Activated CD8-positive, alpha-beta memory T cell treated with anti-CD3 and anti-CD28 coated beads, Interleukin-2, amount 50 U/mL, for 24 hours (primary cell): ENCODE measurements at regions not wholly inside any gene's neighbourhood (a gene's known extent, or its start where the extent isn't known, plus 50 kb on each side); places are given as distances from the start of the nearest gene placed in this dataset.

Experiments
- DNase-seq: peaks from one replicate; pipeline ENCODE4 v3.0.0-alpha.2; 2020; ENCODE audit errors: extremely low read depth

DNA sequence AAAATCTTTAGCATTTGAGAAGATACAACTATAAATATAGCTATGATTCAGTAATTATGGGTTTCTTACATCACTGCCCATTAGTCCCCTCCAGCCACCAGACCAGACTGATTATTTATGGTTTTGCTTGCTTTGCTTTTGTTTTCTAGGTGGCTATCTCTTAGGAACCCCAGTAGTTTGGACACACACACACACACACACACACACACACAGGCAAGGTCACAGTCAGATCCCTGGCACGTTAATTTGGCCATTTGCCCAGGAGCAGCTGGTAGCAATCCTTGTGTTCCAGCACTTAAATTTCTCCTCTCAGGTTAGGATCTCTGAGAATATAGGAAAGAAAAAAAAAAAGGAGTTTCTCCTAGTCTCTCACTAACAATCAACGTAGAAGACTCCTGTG lies 90.2 kb upstream of the RESF1 start:
- DNase-seq: no peak

GRCh38 chr12:31867292-31867691 lies 91.9 kb upstream of the RESF1 start:
- DNase-seq: no peak

- no peak for DNase-seq
Measured at GRCh38 chr12:31866523-31866922, 92.7 kb upstream of the RESF1 start.

DNA sequence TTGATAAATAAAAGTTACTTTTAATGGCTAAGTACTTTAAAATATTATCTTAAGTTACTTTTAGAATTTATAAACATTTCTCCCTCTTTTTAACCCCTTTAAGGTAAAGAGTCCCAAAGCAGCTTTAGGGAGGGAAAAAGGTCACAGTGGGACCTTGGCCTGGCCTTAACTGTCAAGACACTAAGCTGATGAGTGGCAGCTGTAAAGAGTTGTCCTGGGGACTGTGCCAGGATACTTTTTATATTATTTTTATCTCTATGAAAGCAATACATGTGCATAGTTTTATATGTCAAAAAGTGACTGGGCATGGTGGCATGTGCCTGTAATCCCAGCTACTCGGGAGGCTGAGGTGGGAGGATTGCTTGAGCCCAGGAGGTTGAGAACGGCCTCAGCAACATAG lies 94.2 kb upstream of the RESF1 start:
- DNase-seq: no peak

DNA sequence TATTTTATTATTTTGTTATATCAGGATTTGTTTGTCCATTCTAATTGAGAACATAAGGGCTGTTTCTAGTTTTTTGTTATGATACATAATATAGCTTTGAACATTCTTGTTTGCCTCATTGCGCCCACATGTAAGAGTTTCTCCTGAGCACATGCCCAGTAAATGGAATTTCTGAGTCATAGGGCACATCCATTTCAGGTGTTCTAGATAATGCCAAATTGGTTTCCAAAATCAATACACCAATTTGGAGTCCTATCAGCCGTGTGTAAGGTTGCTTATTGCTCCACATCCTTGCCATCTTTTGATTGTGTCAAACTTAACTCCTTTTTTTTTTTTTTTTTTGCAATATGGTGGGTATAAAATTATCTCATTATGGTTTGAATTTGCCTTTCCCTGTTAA lies 97.9 kb upstream of the RESF1 start:
- no peak for DNase-seq

DNA sequence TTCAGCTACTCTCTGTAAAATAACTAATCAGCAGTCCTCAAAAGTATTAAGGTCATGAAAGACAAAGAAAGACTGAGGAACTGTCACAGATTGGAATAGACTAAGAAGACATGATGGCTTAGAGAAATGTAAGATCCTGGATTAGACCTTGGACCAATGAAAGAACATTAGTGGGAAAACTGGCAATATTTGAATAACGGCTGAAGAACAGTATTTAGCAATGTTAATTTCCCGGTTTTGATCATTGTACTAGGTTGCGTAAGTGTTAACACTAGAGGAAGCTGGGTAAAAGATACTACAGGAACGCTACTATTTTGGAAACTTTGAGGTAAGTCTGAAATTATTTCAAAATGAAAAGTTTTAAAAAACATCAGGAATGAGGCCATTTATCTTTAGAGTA lies 98.8 kb upstream of the RESF1 start:
- DNase-seq: no peak

DNA sequence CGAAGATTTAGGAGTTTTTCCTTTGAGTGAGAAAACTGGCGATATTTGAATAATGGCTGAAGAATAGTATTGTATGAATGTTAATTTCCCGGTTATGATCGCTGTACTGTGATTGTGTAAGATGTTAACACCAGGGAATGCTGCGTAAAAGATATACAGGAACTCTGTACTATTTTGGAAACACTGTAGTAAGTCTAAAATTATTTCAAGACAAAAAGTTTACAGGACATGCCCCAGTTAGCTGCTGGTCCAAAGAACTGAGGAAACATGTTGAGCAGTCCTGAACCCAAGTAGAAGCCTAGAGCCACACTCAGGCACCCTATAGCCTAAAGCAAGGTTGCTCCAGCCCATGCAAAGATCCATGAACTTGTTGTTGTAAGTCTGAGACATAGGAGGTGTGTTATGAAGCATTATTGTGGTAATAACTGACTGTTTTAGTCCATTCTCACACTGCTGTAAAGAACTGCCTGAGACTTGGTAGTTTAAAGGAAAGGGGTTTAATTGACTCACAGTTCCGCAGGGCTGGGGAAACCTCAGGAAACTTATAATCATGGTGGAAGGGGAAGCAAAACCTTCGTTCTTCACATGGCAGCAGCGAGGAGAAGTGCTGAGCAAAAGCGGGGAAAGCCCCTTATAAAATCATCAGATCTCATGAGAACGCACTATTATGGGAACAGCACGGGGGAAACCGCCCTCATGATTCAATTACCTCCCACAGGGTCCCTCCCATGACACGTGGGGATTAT lies 99.8 kb upstream of the RESF1 start:
- no peak for DNase-seq

- no peak for DNase-seq
Measured at GRCh38 chr12:31855427-31855826, 103.8 kb upstream of the RESF1 start.

- DNase-seq: no peak
Measured at GRCh38 chr12:31853977-31854376, 105.2 kb upstream of the RESF1 start.

- no peak for DNase-seq
Measured at GRCh38 chr12:31853520-31853919, 105.7 kb upstream of the RESF1 start.

DNA sequence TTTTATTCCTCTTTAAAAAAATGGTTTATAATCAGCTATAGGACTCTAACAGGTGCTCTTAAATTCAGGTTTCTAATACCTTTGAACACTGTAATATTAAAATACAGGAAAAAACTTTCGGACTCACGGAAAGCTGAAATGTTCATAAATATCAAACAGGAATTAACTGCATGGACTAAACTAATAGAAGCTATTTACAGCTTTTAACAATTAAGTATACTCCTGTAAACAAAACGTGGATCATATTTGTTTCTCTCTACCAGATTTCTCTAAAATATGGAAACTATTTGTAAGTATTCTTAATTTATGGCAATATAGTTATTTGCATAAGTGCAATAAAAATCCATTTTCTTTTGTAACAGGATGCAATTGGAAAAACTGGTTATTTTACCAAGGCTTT lies 108.9 kb upstream of the RESF1 start:
- no peak for DNase-seq

DNA sequence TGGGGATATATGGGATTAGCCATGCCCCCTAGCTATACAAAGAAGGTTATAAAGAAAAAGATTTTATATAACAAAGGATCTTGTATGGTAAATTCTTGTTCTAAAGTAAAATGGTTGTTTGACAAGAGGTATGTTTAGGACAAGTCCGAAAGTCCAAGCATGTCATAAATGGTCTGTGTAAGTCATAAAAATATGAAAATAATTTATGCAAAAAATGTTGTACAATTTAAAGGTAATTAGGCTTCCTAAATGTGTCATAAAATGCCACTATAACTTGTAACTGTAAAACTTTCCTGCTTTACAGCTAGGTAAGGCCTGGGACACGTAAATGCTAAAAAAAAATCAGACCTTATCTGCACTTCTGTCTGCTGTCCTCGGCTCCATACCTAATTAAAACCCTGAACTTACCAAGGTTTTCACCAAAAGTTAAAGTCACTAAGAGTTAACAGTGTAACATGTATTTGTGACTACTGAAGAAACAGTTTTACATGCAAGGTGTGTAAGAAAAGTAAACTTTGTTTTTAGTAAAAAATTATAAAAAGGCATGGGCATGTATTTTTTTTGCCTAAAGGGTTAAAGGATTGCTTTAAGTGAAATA lies 110.0 kb upstream of the RESF1 start:
- DNase-seq: no peak

DNA sequence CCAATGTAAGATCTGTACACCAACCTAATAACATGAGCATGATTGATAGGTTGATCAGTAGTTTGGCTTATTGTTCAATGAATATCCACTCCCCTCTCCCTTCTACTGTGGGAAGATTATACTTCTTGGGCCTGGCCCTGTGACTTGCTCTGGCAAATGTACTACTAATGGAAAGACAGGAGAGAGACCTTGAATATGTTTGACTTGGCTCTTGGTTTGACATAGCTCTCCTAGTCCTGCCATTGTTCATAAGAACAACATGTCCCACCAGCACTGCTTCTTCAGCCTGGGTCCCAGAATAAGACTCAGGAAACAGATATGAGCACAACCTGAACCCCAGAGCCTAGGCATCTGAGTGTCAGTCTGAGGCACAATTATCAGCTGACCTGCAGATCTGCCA lies 112.8 kb upstream of the RESF1 start:
- DNase-seq: no peak

- DNase-seq: no peak
Measured at GRCh38 chr12:31845613-31846322, 113.4 kb upstream of the RESF1 start.

DNA sequence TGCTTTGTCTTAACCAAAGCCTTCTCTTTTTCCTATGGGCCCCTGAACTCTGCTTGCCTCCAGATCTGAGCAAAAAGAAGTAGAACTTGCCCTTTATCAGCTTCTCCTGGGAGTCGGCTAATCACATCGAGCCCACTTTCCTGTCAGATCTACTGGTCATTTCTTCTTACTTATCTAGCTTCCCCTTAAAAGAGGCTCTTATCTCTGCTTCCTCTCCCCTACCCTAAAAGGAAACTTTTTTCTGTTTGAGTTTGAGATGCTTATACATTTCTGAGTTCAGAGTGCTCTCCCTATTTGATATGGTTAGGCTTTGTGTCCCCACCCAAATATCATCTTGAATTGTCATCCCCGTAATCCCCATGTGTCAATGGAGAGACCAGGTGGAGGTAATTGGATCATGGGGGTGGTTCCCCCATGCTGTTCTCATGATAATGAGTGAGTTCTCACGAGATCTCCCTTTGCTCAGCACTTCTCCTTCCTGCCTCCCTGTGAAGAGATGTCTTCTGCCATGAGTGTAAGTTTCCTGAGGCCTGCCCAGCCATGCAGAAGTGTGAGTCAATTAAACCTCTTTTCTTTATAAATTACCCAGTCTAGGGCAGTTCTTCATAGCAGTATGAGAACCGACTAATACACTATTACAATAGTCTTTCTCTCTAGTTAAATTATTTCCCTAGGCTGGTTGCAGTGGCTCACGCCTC lies 114.7 kb upstream of the AMN1 start:
- DNase-seq: no peak

DNA sequence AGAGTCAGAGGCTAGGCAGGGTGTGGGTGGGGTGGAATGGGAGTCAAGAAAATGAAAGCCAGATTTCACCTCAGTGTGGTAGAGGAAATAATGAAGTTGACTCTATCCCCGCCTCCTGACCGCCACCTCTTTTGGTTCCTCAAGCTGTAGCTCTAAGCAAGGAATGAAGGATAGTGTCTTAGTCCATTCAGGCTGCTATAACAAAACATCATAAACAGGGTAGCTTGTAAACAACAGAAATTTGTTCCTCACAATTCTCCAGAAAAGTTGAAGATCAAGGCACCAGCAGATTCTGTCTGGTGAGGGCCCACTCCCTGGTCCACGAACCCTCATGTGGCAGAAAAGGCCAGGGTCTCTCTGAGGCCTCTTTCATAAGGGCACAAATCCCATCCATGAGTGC lies 109.1 kb upstream of the AMN1 start:
- no peak for DNase-seq

- DNase-seq: no peak
Measured at GRCh38 chr12:31835276-31835882, 106.6 kb upstream of the AMN1 start.

GRCh38 chr12:31834150-31834549 lies 105.3 kb upstream of the AMN1 start:
- no peak for DNase-seq

DNA sequence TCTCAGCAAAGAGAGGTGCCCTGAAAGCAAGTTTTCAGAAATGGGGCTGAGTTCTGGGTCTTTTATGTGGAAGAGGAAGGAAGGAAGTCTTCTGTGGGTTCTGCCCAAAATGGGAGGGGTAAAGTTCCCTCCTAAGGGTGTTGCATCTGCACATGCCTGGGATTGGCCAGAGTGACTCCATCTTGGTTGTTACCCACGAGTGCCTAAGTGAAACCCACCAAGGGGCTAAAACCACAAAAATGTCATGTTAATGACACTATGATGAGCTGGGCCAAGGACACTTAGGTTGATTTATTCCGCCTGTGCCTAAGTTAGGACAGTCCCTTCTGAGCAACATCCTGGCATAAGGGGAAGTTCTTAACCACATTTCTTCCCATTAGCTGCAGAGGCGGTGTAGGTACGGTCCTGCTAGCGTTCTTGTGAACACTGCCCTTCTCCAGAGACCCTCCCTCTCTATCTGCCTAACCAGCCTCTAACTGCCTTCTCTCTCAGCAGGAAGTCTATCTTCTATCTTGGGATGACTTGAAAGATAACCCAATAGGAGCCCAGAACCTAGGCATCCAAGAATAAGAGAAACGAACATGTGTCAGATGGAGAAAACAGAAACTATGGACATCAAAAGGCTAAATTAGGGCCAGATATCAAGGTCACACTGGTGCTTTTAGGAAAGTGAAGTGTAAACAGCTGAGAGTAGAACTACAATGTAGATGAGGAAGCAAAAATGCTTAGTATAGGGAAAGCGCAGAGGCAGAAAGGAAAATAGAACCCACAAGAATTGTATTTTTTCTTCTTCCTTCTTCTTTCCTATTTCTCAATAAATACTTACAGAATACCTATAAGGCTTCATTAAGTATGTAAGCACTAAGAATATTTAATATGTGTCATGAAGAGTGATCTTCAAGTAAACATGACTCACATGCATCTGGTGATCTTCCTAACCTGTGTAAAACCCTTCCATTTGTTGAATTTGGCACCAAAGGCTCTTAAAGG lies 104.2 kb upstream of the AMN1 start:
- DNase-seq: no peak

DNA sequence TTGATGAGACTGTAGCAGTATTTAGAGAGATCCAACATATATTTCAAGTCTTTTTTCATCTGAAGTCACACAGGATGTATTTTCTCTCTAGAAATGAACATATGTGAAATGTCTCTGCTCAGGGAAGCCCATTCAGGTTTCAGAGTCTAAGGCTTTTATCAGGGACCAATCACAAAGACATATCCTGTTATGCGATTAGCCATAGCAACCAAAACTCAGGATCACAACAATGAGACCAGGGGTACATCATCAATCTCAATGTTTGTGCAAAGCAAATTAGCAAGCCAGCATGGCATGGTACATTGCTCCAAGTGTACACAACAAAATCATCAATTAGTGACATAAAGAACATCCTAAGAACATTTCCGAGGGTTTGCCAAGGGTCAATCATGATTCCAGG lies 99.2 kb upstream of the AMN1 start:
- no peak for DNase-seq

- no peak for DNase-seq
Measured at GRCh38 chr12:31822761-31823160, 93.9 kb upstream of the AMN1 start.
